HG02870 (cell line): ENCODE measurements at regions not wholly inside any gene's neighbourhood (a gene's known extent, or its start where the extent isn't known, plus 50 kb on each side); places are given as distances from the start of the nearest gene placed in this dataset.

Source experiments
- ATAC-seq: cut with Tn5 transposase; IDR thresholded peaks from one replicate; pipeline ENCODE4 v1.9.1; 2021; ENCODE audit warnings: mild to moderate bottlenecking, moderate library complexity; ENCODE audit not compliant: unreplicated experiment

DNA sequence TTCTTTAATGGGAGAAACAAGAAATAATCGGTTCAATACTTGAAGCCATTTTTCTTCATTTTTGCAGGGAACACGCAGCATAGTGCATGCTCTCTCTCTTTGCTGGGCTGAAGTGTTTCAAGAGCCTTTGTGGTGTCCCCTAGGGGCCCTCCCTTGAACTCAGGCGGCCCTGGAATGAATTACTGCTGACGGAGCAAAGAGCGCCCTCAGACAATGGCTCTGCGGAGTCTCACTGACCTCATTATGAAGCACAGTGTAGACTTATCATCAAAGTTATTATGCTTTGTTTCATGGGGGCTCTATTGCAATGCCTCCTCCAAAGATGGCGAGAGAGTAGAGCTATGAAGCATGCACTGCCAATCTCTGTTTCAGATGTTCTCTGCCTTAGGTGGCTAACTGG is 64.8 kb upstream of the ADCY2 start:
- no peak for ATAC-seq
